ENCODE measurements at regions not wholly inside any gene's neighbourhood (a gene's known extent, or its start where the extent isn't known, plus 50 kb on each side); places are given as distances from the start of the nearest gene placed in this dataset.

DNA sequence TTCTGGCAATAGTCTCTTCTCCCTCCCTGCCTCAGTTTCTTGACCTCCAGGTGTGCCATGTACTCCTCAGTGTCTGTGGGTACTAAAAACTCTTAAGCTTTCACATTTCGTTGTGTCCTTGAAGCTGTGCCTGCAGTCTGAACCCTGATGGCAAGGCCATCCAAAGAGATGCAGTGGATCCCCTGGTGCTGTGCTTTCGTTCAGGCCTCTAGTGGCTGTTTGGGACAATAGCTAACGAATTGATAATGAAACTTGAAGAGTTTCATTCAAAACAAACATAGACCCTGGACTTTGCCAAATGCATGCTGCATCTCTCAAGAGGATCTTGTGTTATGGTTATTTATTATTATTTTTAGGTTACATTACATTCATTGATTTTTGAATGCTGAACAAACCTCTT lies 523.1 kb upstream of the FSIP2 start:
- Histone ChIP-seq H2BK20ac (ENCODE audit: low read depth, low read length, poor library complexity, severe bottlenecking) (no peak overlapping the region), H3K18ac (ENCODE audit: insufficient read length, low read depth, low read length) (no peak overlapping the region), H3K4me1 (ENCODE audit: insufficient read depth, low read length) (no peaks in the 10 kb centered on the region), H3K23ac (ENCODE audit: insufficient read length, low read depth, low read length) (no peak overlapping the region), H3K9me3 (ENCODE audit: control insufficient read depth, low read depth, low read length) (no peaks in the 10 kb centered on the region), H2AFZ (ENCODE audit: low read length) (peak overlapping the region; percentile 78), H3T11ph (ENCODE audit: low read length) (no peak overlapping the region), H3K27ac (ENCODE audit: insufficient read length, low read depth, low read length) (no peak overlapping the region), H3K9ac (ENCODE audit: extremely low read depth, insufficient read length, low read length) (no peak overlapping the region), H3K4ac (ENCODE audit: low read depth, low read length) (no peak overlapping the region), H4K5ac (ENCODE audit: insufficient read length, low read depth, low read length) (no peak overlapping the region), H4K8ac (replicated peaks; ENCODE audit: insufficient read length, low read depth, low read length) (no peak overlapping the region), H3K56ac (ENCODE audit: insufficient read length, low read depth, low read length) (no peak overlapping the region), H3K14ac (ENCODE audit: insufficient read depth, low read length) (no peak overlapping the region), H3K79me2 (ENCODE audit: insufficient read depth, low read length) (no peaks in the 10 kb centered on the region), H3K27me3 (ENCODE audit: insufficient read depth, low read length) (no peaks in the 10 kb centered on the region), H3K23me2 (ENCODE audit: insufficient read length, low read depth, low read length, poor library complexity, severe bottlenecking) (no peaks in the 10 kb centered on the region), H2BK120ac (ENCODE audit: low read depth, low read length, poor library complexity, severe bottlenecking) (no peak overlapping the region), H2AK5ac (ENCODE audit: insufficient read length, low read length) (no peak overlapping the region), H2BK5ac (ENCODE audit: insufficient read length, low read length) (no peak overlapping the region), H2BK15ac (ENCODE audit: low read depth, low read length) (no peak overlapping the region), H3K79me1 (ENCODE audit: insufficient read depth, low read depth, low read length, poor library complexity, severe bottlenecking) (no peaks in the 10 kb centered on the region), H4K20me1 (ENCODE audit: control insufficient read depth, insufficient read depth, insufficient read length) (no peaks in the 10 kb centered on the region), H3K4me2 (ENCODE audit: insufficient read depth, insufficient read length, low read length) (no peak overlapping the region), H4K91ac (ENCODE audit: insufficient read length, low read depth, low read length) (no peak overlapping the region), H2BK12ac (ENCODE audit: insufficient read length, low read depth, low read length) (no peak overlapping the region)
- Mint-ChIP-seq H3K27me3 (ENCODE audit: low read depth) (no peaks in the 10 kb centered on the region), H3K9me3 (no peaks in the 10 kb centered on the region), H3K27ac (no peak overlapping the region; a peak in 1 of 7 replicates), H3K4me3 (no peak overlapping the region), H3K4me1 (peaks cover 5% of the 10 kb centered on the region in 2 experiments), H3K36me3 (ENCODE audit: insufficient read depth in 1 of 3, low read depth in 3 of 3) (no peaks in the 10 kb centered on the region)
- DNase-seq: peak; percentile 36
- no CpG with 5 or more reads among the region's 3 CpGs for WGBS (ENCODE audit: extremely low coverage, insufficient read length, low lambda C conversion rate)
- TF ChIP-seq, protein P1, sequence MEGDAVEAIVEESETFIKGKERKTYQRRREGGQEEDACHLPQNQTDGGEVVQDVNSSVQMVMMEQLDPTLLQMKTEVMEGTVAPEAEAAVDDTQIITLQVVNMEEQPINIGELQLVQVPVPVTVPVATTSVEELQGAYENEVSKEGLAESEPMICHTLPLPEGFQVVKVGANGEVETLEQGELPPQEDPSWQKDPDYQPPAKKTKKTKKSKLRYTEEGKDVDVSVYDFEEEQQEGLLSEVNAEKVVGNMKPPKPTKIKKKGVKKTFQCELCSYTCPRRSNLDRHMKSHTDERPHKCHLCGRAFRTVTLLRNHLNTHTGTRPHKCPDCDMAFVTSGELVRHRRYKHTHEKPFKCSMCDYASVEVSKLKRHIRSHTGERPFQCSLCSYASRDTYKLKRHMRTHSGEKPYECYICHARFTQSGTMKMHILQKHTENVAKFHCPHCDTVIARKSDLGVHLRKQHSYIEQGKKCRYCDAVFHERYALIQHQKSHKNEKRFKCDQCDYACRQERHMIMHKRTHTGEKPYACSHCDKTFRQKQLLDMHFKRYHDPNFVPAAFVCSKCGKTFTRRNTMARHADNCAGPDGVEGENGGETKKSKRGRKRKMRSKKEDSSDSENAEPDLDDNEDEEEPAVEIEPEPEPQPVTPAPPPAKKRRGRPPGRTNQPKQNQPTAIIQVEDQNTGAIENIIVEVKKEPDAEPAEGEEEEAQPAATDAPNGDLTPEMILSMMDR (conservative IDR thresholded peaks at IDR 0.05): peak; percentile 53

Data from H9 (cell line).